ENCODE measurements at regions not wholly inside any gene's neighbourhood (a gene's known extent, or its start where the extent isn't known, plus 50 kb on each side); places are given as distances from the start of the nearest gene placed in this dataset.

DNA sequence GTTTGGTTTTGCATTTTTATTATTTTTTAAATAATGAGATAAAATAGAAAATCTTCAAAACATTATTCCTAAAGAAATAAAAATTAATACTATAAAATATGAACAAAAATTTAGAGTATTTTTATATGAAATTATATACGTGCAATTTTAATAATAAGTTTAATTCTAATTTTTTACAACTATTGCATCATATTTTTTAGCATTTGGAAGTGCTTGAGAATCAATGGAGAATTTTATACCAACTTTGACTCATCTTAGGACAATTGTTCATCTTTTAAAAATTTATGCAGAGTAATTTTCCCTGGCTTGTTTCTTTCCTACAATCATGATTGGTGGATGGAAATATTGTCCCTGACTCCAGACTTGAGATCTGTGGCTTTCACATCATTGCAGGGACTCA is 362.5 kb downstream of the MRPL39 start:
- no peak for TF ChIP-seq CTCF (IDR thresholded peaks at IDR 0.05; ENCODE audit: unreplicated experiment)
- Mint-ChIP-seq H3K4me1 (no peaks in the 10 kb centered on the region), H3K27me3 (ENCODE audit: low read depth) (no peaks in the 10 kb centered on the region), H3K9me3 (peaks cover 27% of the 10 kb centered on the region), H3K4me3 (no peak overlapping the region), H3K27ac (no peak overlapping the region), H3K36me3 (no peaks in the 10 kb centered on the region)
- DNase-seq (ENCODE audit: low spot score in 2 of 2, unreplicated experiment in 2 of 2), result no peak

DNA sequence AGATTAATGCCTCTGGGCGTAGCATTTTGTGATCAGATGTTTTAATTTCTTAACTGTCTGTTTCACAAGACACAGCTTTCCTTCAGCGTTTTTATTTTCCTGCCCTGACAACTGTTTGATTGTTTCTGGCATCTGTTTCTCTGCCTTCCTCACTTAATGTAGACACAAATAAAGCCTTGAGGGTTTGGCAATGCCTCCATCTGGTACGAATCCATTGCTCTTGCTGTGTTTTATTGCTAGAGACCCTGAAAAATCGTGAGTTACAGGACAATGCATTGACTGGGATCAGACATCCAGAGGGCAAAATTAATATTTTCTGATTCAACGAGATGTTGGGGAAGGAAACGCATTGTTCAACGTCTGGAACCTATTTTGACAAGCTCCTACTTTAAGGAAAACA is 363.5 kb downstream of the MRPL39 start:
- Mint-ChIP-seq H3K9me3 (peaks cover 32% of the 10 kb centered on the region), H3K27ac (no peak overlapping the region), H3K27me3 (ENCODE audit: low read depth) (no peaks in the 10 kb centered on the region), H3K36me3 (no peaks in the 10 kb centered on the region), H3K4me1 (no peaks in the 10 kb centered on the region), H3K4me3 (no peak overlapping the region)
- no peak for TF ChIP-seq CTCF (IDR thresholded peaks at IDR 0.05; ENCODE audit: unreplicated experiment)
- no peak for DNase-seq (ENCODE audit: low spot score in 2 of 2, unreplicated experiment in 2 of 2)

DNA sequence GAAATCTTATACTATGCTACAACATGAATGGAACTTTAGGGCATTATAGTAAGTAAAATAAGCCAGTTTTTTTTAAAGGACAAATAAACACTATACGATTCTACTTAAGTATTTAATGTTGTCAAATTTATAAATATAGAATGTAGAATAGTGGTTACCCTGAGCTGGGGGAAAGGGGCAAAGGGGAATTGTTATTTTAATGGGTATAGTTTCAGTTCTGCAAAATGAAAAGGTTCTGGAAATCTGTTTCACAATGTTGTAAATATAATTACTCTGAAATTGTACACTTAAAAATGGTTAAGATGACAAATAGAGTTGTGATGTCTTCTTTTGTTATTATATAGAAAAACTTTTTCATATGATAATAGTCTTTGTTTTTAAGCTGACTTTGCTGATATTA is 366.3 kb downstream of the MRPL39 start:
- H3K9me3 Mint-ChIP-seq, result peaks cover 51% of the 10 kb centered on the region
- no peak overlapping the region for H3K4me3 Mint-ChIP-seq
- no peaks in the 10 kb centered on the region for H3K36me3 Mint-ChIP-seq
- no peaks in the 10 kb centered on the region for H3K4me1 Mint-ChIP-seq
- DNase-seq (ENCODE audit: low spot score in 2 of 2, unreplicated experiment in 2 of 2), result no peak
- TF ChIP-seq CTCF (IDR thresholded peaks at IDR 0.05; ENCODE audit: unreplicated experiment), result no peak
- H3K27me3 Mint-ChIP-seq (ENCODE audit: low read depth), result no peaks in the 10 kb centered on the region
- H3K27ac Mint-ChIP-seq, result no peak overlapping the region

DNA sequence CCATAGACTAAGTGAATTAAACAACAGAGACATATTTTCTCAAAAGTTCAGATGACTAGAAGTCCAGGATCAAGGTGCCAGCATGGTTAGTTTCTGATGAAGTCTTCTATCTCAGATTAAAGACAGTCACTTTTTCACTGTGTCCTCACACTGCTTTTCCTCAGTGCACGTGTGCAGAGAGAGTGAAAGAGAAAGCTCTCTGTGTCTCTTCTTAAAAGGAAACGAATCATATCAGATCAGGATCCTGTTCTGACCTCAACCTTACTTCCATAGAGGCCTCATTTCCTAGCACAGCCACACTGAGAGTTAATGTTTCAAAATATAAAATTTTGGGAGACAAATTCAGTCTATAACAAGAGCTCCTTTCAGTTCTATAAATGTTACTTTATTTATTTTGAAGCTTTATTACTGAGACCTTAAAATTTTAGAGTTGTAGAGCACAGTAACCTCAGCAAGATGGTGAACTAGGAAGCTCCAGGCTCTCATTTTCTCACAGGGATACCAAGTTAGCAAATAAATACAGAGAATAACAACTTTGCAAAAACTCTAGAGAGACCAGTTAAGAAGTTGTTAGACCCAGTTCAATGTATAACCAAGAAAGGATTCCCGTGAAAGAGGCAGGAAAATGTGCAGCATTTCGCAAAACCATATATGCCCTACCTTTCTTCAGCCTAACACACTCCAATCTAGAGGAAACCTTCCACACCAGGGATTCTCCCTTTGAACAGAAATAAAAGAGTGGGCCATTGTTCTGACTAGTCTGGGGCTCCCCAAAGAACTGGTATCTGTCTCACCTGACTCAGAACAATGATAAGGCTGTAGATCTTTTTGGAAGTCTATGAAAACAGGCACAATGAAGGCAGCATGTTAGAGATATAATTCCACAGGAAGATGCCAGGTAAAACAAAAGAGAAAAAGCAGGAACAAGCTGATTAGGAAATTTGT is 372.2 kb downstream of the MRPL39 start:
- Mint-ChIP-seq H3K36me3 (no peaks in the 10 kb centered on the region), H3K27me3 (ENCODE audit: low read depth) (no peaks in the 10 kb centered on the region), H3K9me3 (peaks cover 46% of the 10 kb centered on the region), H3K27ac (no peak overlapping the region), H3K4me1 (no peaks in the 10 kb centered on the region), H3K4me3 (no peak overlapping the region)
- TF ChIP-seq CTCF (IDR thresholded peaks at IDR 0.05; ENCODE audit: unreplicated experiment), result no peak
- DNase-seq (ENCODE audit: low spot score in 2 of 2, unreplicated experiment in 2 of 2), result no peak

GRCh38 chr21:25220954-25221353 is 386.3 kb downstream of the MRPL39 start:
- no peak for DNase-seq (ENCODE audit: low spot score in 2 of 2, unreplicated experiment in 2 of 2)
- no peaks in the 10 kb centered on the region for H3K27me3 Mint-ChIP-seq (ENCODE audit: low read depth)
- no peak overlapping the region for H3K27ac Mint-ChIP-seq
- no peaks in the 10 kb centered on the region for H3K4me1 Mint-ChIP-seq
- no peak overlapping the region for H3K4me3 Mint-ChIP-seq
- no peaks in the 10 kb centered on the region for H3K36me3 Mint-ChIP-seq
- no peak for TF ChIP-seq CTCF (IDR thresholded peaks at IDR 0.05; ENCODE audit: unreplicated experiment)
- peaks cover 53% of the 10 kb centered on the region for H3K9me3 Mint-ChIP-seq

All from mesothelial cell of epicardium (in vitro differentiated cells).